Neural cell (in vitro differentiated cells): ENCODE measurements at regions not wholly inside any gene's neighbourhood (a gene's known extent, or its start where the extent isn't known, plus 50 kb on each side); places are given as distances from the start of the nearest gene placed in this dataset.

ENCODE experiments used
- H2AFZ ChIP-seq: fragments of 200-600, 300-800 bp; sonication (generic), shearing (Covaris generic); 2 replicates; pipeline ENCODE4 v1.6.0; 2014; ENCODE audit warnings: low read depth, mild to moderate bottlenecking, antibody characterized with exemption, low read length, moderate library complexity
- H3F3A ChIP-seq: fragments of 200-600 bp; shearing (Covaris generic); 2 replicates; pipeline ENCODE4 v1.6.1; 2016; ENCODE audit warnings: mild to moderate bottlenecking, moderate library complexity, mixed read lengths, antibody characterized with exemption, low read length; ENCODE audit not compliant: insufficient read depth, poor library complexity, severe bottlenecking
- H3K27ac ChIP-seq: fragments of 200-600, 300-800 bp; sonication (generic), shearing (Covaris generic); 2 replicates; pipeline ENCODE4 v1.5.1; 2014; ENCODE audit warnings: mild to moderate bottlenecking, low read length, moderate library complexity
- H3K27me3 ChIP-seq: fragments of 300-800, 200-600 bp; sonication (generic), shearing (Covaris generic); 2 replicates; pipeline ENCODE4 v1.6.0; 2014; ENCODE audit warnings: mild to moderate bottlenecking, low read depth, low read length, moderate library complexity; ENCODE audit not compliant: insufficient read depth
- H3K36me3 ChIP-seq: fragments of 300-800, 200-600 bp; sonication (generic), shearing (Covaris generic); 2 replicates; pipeline ENCODE4 v1.5.1; 2014; ENCODE audit warnings: mild to moderate bottlenecking, antibody characterized with exemption, low read length, moderate library complexity; ENCODE audit not compliant: insufficient read depth
- H3K4me2 ChIP-seq: fragments of 300-800, 200-600 bp; sonication (generic), shearing (Covaris generic); 2 replicates; pipeline ENCODE4 v1.6.0; 2014; ENCODE audit warnings: mild to moderate bottlenecking, low read length
- H3K4me3 ChIP-seq: fragments of 300-800, 200-600 bp; sonication (generic), shearing (Covaris generic); 2 replicates; pipeline ENCODE4 v1.5.1; 2014; ENCODE audit warnings: mild to moderate bottlenecking, low read length, moderate library complexity
- H3K79me2 ChIP-seq: fragments of 200-600 bp; shearing (Covaris generic); replicated peaks from 2 replicates; pipeline ENCODE4 v1.6.0; 2014; ENCODE audit warnings: mild to moderate bottlenecking, low read length, moderate library complexity; ENCODE audit not compliant: insufficient read depth
- H3K9ac ChIP-seq: fragments of 300-800, 200-600 bp; sonication (generic), shearing (Covaris generic); 2 replicates; pipeline ENCODE4 v1.6.1; 2016; ENCODE audit warnings: mild to moderate bottlenecking, low read length, mixed read lengths
- H3K9me2 ChIP-seq: fragments of 200-600 bp; shearing (Covaris generic); 2 replicates; pipeline ENCODE4 v1.6.1; 2016; ENCODE audit warnings: mild to moderate bottlenecking, low read length, mixed read lengths; ENCODE audit not compliant: insufficient read depth
- H3K9me3 ChIP-seq: fragments of 200-600, 300-800 bp; sonication (generic), shearing (Covaris generic); 2 replicates; pipeline ENCODE4 v1.6.1; 2016; ENCODE audit warnings: mild to moderate bottlenecking, mixed run types, low read length, moderate library complexity, mixed read lengths
- H4K20me1 ChIP-seq: fragments of 200-600 bp; shearing (Covaris generic); 2 replicates; pipeline ENCODE4 v1.6.1; 2016; ENCODE audit warnings: mild to moderate bottlenecking, mixed run types; ENCODE audit not compliant: insufficient read depth
- CTCF ChIP-seq: fragments of 450-650 bp; IDR thresholded peaks from 2 replicates; pipeline ENCODE4 v1.5.1; 2014; ENCODE audit warnings: antibody characterized with exemption, mild to moderate bottlenecking, moderate library complexity; ENCODE audit not compliant: poor library complexity, severe bottlenecking
- EP300 ChIP-seq: fragments of 450-650 bp; conservative IDR thresholded peaks from 2 replicates; pipeline ENCODE4 v1.6.1; 2014; ENCODE audit warnings: antibody characterized with exemption, mild to moderate bottlenecking, moderate library complexity; ENCODE audit not compliant: poor library complexity, severe bottlenecking
- EZH2 ChIP-seq: fragments of 200-600, 300-800 bp; shearing (Covaris generic), sonication (generic); IDR thresholded peaks from 2 replicates; pipeline ENCODE4 v1.6.1; 2014; ENCODE audit warnings: antibody characterized with exemption, low read length, borderline replicate concordance, mild to moderate bottlenecking; ENCODE audit not compliant: insufficient read depth, poor library complexity, severe bottlenecking
- MXI1 ChIP-seq: fragments of 450-650 bp; conservative IDR thresholded peaks from 2 replicates; pipeline ENCODE4 v1.6.1; 2014; ENCODE audit warnings: antibody characterized with exemption, mild to moderate bottlenecking; ENCODE audit not compliant: poor library complexity, severe bottlenecking
- POLR2AphosphoS5 ChIP-seq: IDR thresholded peaks from 2 replicates; pipeline ENCODE4 v1.6.1; 2012
- RAD21 ChIP-seq: fragments of 450-650 bp; conservative IDR thresholded peaks from 2 replicates; pipeline ENCODE4 v1.6.1; 2014; ENCODE audit warnings: antibody characterized with exemption, mild to moderate bottlenecking, moderate library complexity
- REST ChIP-seq: IDR thresholded peaks from 2 replicates; pipeline ENCODE4 v1.6.1; 2012; ENCODE audit warnings: borderline replicate concordance
- SMC3 ChIP-seq: fragments of 450-650 bp; conservative IDR thresholded peaks from 2 replicates; pipeline ENCODE4 v1.6.1; 2014; ENCODE audit warnings: antibody characterized with exemption, mild to moderate bottlenecking, moderate library complexity; ENCODE audit not compliant: poor library complexity
- TAF1 ChIP-seq: IDR thresholded peaks from 2 replicates; pipeline ENCODE4 v1.6.1; 2012; ENCODE audit warnings: low read depth

GRCh38 chr1:192100686-192101468 lies 57.4 kb upstream of the RGS18 start:
- no peaks in the 10 kb centered on the region for H3K27me3 ChIP-seq
- no peaks in the 10 kb centered on the region for H3K36me3 ChIP-seq
- no peaks in the 10 kb centered on the region for H3K79me2 ChIP-seq
- no peak overlapping the region for H3K4me2 ChIP-seq
- H3K9me2 ChIP-seq = no peaks in the 10 kb centered on the region
- H2AFZ ChIP-seq = no peak overlapping the region
- H3F3A ChIP-seq = no peaks in the 10 kb centered on the region
- no peak for TF ChIP-seq SMC3
- no peak for TF ChIP-seq POLR2AphosphoS5
- no peak for TF ChIP-seq TAF1
- no peak for TF ChIP-seq RAD21
- TF ChIP-seq MXI1 = no peak
- no peak for TF ChIP-seq CTCF
- TF ChIP-seq EZH2 = no peak
- no peak overlapping the region for H3K4me3 ChIP-seq
- no peaks in the 10 kb centered on the region for H4K20me1 ChIP-seq
- H3K27ac ChIP-seq = no peak overlapping the region
- no peak overlapping the region for H3K9ac ChIP-seq
- no peaks in the 10 kb centered on the region for H3K9me3 ChIP-seq

GRCh38 chr1:192104128-192104527 lies 54.1 kb upstream of the RGS18 start:
- Histone ChIP-seq H3K4me3 (no peak overlapping the region), H3K9me2 (no peaks in the 10 kb centered on the region), H3K27me3 (no peaks in the 10 kb centered on the region), H3F3A (no peaks in the 10 kb centered on the region), H3K79me2 (no peaks in the 10 kb centered on the region), H3K4me2 (no peak overlapping the region), H3K9ac (no peak overlapping the region), H3K9me3 (no peaks in the 10 kb centered on the region), H2AFZ (no peak overlapping the region), H3K27ac (no peak overlapping the region), H4K20me1 (no peaks in the 10 kb centered on the region), H3K36me3 (no peaks in the 10 kb centered on the region)
- TF ChIP-seq RAD21 (no peak), SMC3 (no peak), POLR2AphosphoS5 (no peak), CTCF (no peak), EP300 (no peak), TAF1 (no peak), MXI1 (no peak)

GRCh38 chr1:192104852-192105251 lies 53.4 kb upstream of the RGS18 start:
- no peaks in the 10 kb centered on the region for H3K27me3 ChIP-seq
- no peaks in the 10 kb centered on the region for H3K36me3 ChIP-seq
- no peak overlapping the region for H3K4me3 ChIP-seq
- no peaks in the 10 kb centered on the region for H3K9me3 ChIP-seq
- H3K9ac ChIP-seq = no peak overlapping the region
- no peaks in the 10 kb centered on the region for H3F3A ChIP-seq
- no peak overlapping the region for H3K27ac ChIP-seq
- TF ChIP-seq RAD21 = no peak
- no peak for TF ChIP-seq CTCF
- no peak for TF ChIP-seq MXI1
- TF ChIP-seq EZH2 = no peak
- no peak for TF ChIP-seq TAF1
- no peak for TF ChIP-seq REST
- no peak for TF ChIP-seq SMC3
- TF ChIP-seq EP300 = no peak
- TF ChIP-seq POLR2AphosphoS5 = no peak
- no peaks in the 10 kb centered on the region for H4K20me1 ChIP-seq
- no peaks in the 10 kb centered on the region for H3K79me2 ChIP-seq
- H3K9me2 ChIP-seq = no peaks in the 10 kb centered on the region
- no peak overlapping the region for H3K4me2 ChIP-seq
- H2AFZ ChIP-seq = no peak overlapping the region
